ENCODE measurements at regions not wholly inside any gene's neighbourhood (a gene's known extent, or its start where the extent isn't known, plus 50 kb on each side); places are given as distances from the start of the nearest gene placed in this dataset.

DNA sequence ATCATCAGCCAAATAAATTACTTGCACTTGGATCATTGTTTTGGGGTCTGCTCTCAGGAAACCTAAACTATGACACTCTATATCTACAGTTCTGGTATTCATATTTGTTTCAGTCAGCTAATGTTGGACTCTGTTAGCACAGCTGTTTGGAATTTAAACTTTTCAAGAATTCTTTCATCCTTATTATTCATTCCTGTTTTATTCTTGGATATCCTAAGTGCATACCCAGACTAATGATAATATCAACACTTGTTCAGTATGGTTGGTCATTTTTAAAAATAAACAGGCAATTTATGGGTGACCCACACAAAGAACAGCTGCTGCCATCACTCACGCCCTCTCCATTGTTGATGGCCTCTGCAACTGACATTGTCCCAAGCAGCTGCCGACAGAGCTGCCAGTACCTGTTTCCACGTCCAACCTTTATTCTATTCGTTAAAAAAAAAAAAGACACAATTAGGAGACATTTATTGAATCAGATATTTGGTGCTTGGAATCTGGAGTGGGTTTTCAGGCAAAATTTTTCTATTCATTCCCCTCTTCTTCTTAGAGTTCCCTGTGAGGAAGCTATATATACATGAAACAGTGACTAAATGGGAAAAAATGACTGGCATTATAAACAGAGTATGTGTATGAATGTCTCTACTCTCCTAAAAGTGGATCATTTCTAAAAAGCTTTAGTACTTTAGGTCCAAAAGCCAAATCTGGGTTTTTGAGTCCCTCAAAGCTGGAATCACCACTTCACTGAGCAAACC lies 252.1 kb upstream of the NAV3 start:
- no CpG with 5 or more reads among the region's 4 CpGs for WGBS (ENCODE audit: insufficient coverage, insufficient read length)
- Histone ChIP-seq H3K4me1 (ENCODE audit: control insufficient read depth, insufficient read depth, low read length) (no peaks in the 10 kb centered on the region), H3K27ac (ENCODE audit: low read length) (no peak overlapping the region), H3K9me3 (ENCODE audit: control insufficient read depth, insufficient read depth, low read length) (no peaks in the 10 kb centered on the region), H3K36me3 (ENCODE audit: control insufficient read depth, insufficient read depth, low read length) (no peaks in the 10 kb centered on the region), H3K27me3 (ENCODE audit: control insufficient read depth, insufficient read depth, low read length) (no peaks in the 10 kb centered on the region), H3K4me3 (ENCODE audit: low read length) (no peak overlapping the region)
- no peak for DNase-seq (ENCODE audit: low read depth, low spot score)

DNA sequence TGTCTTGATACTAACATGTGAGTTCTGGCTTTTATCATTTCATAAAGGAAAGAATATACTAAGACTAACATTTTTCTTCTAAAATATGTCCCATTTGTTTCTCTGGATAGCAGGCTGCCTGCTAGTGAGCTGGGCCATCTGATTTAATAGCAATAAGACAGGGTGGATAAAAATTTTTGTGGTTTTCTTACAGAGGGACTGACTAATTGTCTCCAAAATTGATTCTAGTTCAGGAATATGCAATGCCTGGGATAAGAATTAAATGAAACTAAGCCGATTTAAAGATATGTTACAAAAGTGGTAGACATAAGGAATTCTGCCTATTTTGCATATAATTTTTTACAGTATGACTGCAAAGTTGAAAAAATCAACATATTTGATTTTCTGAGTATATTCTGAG lies 252.9 kb upstream of the NAV3 start:
- Histone ChIP-seq H3K36me3 (ENCODE audit: control insufficient read depth, insufficient read depth, low read length) (no peaks in the 10 kb centered on the region), H3K27me3 (ENCODE audit: control insufficient read depth, insufficient read depth, low read length) (no peaks in the 10 kb centered on the region), H3K9me3 (ENCODE audit: control insufficient read depth, insufficient read depth, low read length) (no peaks in the 10 kb centered on the region), H3K27ac (ENCODE audit: low read length) (no peak overlapping the region), H3K4me3 (ENCODE audit: low read length) (no peak overlapping the region), H3K4me1 (ENCODE audit: control insufficient read depth, insufficient read depth, low read length) (no peaks in the 10 kb centered on the region)
- no CpG with 5 or more reads among the region's 1 CpG for WGBS (ENCODE audit: insufficient coverage, insufficient read length)
- no peak for DNase-seq (ENCODE audit: low read depth, low spot score)

DNA sequence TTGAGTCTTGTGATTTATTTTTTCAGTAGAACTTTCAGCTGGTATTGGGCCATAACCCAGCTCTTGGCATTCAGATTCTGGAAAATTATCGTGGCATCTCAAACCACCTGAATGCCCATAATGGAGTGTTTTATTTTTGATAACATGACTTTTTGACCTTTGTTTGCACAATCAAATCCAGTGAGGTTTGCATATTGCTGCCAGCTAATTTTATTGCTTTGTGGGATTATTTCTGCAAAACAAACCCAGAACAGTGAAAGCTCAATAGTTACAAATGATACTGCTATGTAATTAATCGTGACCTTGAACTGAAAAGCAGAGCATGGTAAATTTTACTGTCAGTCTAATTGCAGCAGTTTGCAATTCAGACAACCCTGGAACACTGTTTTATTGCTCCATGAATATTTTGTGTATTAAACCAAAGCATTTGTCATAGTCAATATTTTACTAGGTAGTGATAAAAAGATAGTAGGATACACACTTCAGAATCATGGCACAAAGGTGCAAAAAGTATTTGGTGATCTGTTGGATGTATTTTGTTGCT lies 255.2 kb upstream of the NAV3 start:
- H3K9me3 ChIP-seq (ENCODE audit: control insufficient read depth, insufficient read depth, low read length), result no peaks in the 10 kb centered on the region
- H3K4me1 ChIP-seq (ENCODE audit: control insufficient read depth, insufficient read depth, low read length), result no peaks in the 10 kb centered on the region
- H3K36me3 ChIP-seq (ENCODE audit: control insufficient read depth, insufficient read depth, low read length), result no peaks in the 10 kb centered on the region
- WGBS (ENCODE audit: insufficient coverage, insufficient read length), result no CpG with 5 or more reads among the region's 2 CpGs
- no peak for DNase-seq (ENCODE audit: low read depth, low spot score)
- H3K27me3 ChIP-seq (ENCODE audit: control insufficient read depth, insufficient read depth, low read length), result no peaks in the 10 kb centered on the region
- no peak overlapping the region for H3K4me3 ChIP-seq (ENCODE audit: low read length)
- no peak overlapping the region for H3K27ac ChIP-seq (ENCODE audit: low read length)

DNA sequence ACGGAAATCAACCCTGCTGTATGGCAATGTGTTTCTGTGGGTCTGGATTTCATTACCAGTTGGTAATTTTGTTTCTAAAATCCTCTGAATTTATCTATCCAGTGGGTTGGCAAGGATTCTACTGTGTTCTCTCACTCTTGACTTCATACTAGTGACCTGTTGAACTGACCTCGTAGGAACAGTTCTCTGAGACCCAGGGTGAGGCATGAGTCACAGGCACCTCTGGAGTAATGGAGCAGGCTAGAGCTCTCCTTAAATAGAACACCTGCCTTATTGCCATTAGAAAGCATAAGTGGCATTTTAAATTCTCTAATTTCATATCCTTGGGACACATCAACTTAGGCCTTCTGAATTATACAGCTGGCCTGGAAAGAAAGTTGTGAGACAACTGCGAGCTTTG lies 258.3 kb upstream of the NAV3 start:
- H3K27ac ChIP-seq (ENCODE audit: low read length), result no peak overlapping the region
- no peaks in the 10 kb centered on the region for H3K27me3 ChIP-seq (ENCODE audit: control insufficient read depth, insufficient read depth, low read length)
- DNase-seq (ENCODE audit: low read depth, low spot score), result no peak
- H3K9me3 ChIP-seq (ENCODE audit: control insufficient read depth, insufficient read depth, low read length), result no peaks in the 10 kb centered on the region
- H3K4me1 ChIP-seq (ENCODE audit: control insufficient read depth, insufficient read depth, low read length), result no peaks in the 10 kb centered on the region
- H3K4me3 ChIP-seq (ENCODE audit: low read length), result no peak overlapping the region
- WGBS (ENCODE audit: insufficient coverage, insufficient read length), result no CpG with 5 or more reads among the region's 3 CpGs
- H3K36me3 ChIP-seq (ENCODE audit: control insufficient read depth, insufficient read depth, low read length), result no peaks in the 10 kb centered on the region

DNA sequence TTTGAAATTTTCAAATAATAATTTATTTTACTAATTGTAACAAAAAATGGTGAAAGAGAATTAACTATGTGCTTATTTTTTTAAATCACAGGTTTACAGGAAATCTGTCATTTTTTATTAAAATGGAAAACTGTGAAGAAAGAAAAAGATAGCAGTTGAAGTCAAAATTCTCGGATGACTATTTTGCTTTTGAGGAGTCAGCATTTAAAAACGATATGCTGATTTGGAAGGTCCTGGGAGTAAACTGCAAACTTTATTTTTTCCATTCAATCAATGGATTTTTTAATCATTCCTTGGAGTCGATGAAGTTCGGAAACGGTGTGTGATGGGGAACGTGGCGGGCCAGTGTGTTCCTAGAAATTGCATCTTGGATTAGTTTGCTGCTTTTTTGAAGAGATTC lies 258.9 kb upstream of the NAV3 start:
- no peak overlapping the region for H3K4me3 ChIP-seq (ENCODE audit: low read length)
- H3K27me3 ChIP-seq (ENCODE audit: control insufficient read depth, insufficient read depth, low read length), result no peaks in the 10 kb centered on the region
- H3K27ac ChIP-seq (ENCODE audit: low read length), result no peak overlapping the region
- DNase-seq (ENCODE audit: low read depth, low spot score), result no peak
- no peaks in the 10 kb centered on the region for H3K4me1 ChIP-seq (ENCODE audit: control insufficient read depth, insufficient read depth, low read length)
- WGBS (ENCODE audit: insufficient coverage, insufficient read length), result no CpG with 5 or more reads among the region's 7 CpGs
- no peaks in the 10 kb centered on the region for H3K9me3 ChIP-seq (ENCODE audit: control insufficient read depth, insufficient read depth, low read length)
- H3K36me3 ChIP-seq (ENCODE audit: control insufficient read depth, insufficient read depth, low read length), result no peaks in the 10 kb centered on the region

DNA sequence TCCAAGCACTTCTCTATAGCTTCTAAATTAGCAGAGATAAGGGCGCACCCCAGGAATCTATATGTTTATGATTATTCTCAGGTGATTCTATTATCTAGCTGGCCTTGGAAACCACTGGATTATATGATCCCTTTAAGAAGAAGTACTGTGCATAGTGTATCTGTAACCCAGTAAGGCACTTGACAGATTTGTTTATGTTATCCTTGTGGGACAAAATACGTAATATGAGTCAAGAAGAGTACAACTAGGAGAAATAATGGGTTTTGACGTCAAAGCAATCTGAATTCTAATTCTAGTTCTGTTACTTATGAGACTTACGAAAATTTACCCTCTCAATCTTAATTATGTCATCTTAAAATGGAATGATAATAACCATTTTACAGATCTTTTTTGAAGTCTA lies 259.6 kb upstream of the NAV3 start:
- H3K9me3 ChIP-seq (ENCODE audit: control insufficient read depth, insufficient read depth, low read length), result no peaks in the 10 kb centered on the region
- no CpG with 5 or more reads among the region's 4 CpGs for WGBS (ENCODE audit: insufficient coverage, insufficient read length)
- no peaks in the 10 kb centered on the region for H3K27me3 ChIP-seq (ENCODE audit: control insufficient read depth, insufficient read depth, low read length)

DNA sequence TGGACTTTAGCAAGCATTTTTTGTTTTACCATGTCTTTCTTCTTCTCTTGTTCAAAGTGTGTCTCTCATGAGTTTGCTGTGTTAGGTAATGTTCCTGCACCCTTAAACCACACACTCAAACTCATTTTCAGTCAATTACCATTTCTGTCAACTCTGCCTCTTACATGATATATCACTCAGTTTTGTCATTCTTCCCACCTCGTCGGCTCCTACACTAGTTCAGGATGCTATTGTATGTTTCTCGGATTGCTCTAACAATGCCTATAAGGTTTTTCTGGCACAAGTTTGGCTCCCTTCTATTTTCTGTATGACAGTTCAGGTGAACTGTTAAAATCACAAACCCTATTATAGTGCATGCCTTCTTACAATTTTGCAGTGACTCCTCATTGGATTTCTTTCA lies 260.8 kb upstream of the NAV3 start:
- no CpG with 5 or more reads among the region's 3 CpGs for WGBS (ENCODE audit: insufficient coverage, insufficient read length)
- Histone ChIP-seq H3K4me3 (ENCODE audit: low read length) (no peak overlapping the region), H3K27ac (ENCODE audit: low read length) (no peak overlapping the region), H3K4me1 (ENCODE audit: control insufficient read depth, insufficient read depth, low read length) (no peaks in the 10 kb centered on the region), H3K36me3 (ENCODE audit: control insufficient read depth, insufficient read depth, low read length) (no peaks in the 10 kb centered on the region), H3K9me3 (ENCODE audit: control insufficient read depth, insufficient read depth, low read length) (no peaks in the 10 kb centered on the region), H3K27me3 (ENCODE audit: control insufficient read depth, insufficient read depth, low read length) (no peaks in the 10 kb centered on the region)
- no peak for DNase-seq (ENCODE audit: low read depth, low spot score)

More for the DNA sequence above, 259.6 kb upstream of the NAV3 start:
- Histone ChIP-seq H3K4me1 (ENCODE audit: control insufficient read depth, insufficient read depth, low read length) (no peaks in the 10 kb centered on the region), H3K27ac (ENCODE audit: low read length) (no peak overlapping the region), H3K4me3 (ENCODE audit: low read length) (no peak overlapping the region), H3K36me3 (ENCODE audit: control insufficient read depth, insufficient read depth, low read length) (no peaks in the 10 kb centered on the region)
- no peak for DNase-seq (ENCODE audit: low read depth, low spot score)

DNA sequence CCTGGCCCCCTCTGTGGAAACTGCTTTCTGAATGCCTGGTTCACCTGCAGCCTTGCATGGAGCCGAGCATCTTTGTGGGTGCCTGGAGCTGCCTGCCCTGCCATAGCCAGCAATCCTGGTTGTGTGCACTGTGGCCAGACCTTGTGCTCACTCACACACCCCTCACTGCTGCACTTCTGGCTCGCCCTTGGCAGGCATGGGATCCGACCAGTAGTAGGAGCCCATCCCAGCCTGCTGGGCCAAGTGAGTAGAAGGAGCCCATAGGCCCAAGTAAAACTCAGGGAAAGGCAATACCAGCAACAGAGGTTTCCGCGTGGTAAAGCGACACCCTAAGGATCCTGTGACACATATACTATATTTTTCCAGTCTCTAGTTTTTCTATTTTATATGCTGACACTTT lies 270.0 kb upstream of the NAV3 start:
- Histone ChIP-seq H3K36me3 (ENCODE audit: control insufficient read depth, insufficient read depth, low read length) (no peaks in the 10 kb centered on the region), H3K27ac (ENCODE audit: low read length) (no peak overlapping the region), H3K9me3 (ENCODE audit: control insufficient read depth, insufficient read depth, low read length) (no peaks in the 10 kb centered on the region), H3K27me3 (ENCODE audit: control insufficient read depth, insufficient read depth, low read length) (no peaks in the 10 kb centered on the region), H3K4me1 (ENCODE audit: control insufficient read depth, insufficient read depth, low read length) (no peaks in the 10 kb centered on the region), H3K4me3 (ENCODE audit: low read length) (no peak overlapping the region)
- no peak for DNase-seq (ENCODE audit: low read depth, low spot score)
- no CpG with 5 or more reads among the region's 6 CpGs for WGBS (ENCODE audit: insufficient coverage, insufficient read length)

DNA sequence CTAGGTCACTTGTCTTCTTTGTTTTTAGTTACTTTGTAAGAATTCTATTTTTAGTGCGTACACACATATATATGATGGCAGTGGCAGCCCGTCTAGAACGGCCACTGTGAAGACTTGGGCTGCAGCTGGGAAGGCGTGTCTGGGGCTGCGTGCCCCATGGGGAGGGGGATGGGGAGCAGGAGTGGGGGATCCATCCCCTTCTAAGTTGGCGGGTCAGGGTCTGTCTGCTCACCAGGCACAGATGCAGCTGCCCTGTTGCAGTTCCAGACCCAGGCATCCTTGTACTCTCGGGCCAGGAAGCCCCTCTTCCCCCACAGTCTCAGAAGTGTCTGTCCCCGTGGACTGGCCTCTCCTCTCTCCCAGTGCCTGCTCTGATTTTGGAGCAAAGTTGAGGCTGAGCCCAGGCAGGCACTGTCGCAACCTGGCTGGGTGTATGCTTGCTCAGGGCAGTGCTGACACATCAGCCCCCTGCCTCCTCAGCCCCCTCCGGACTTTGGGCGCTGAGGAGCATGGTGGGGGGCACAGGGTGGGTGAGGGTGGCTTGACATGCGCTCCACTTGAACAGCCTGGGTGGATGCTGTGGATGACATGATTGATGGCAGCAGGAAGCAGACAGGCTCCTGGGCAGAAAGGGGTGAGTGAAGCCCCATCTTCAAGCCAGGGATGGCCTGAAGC lies 271.2 kb upstream of the NAV3 start:
- Histone ChIP-seq H3K4me3 (ENCODE audit: low read length) (no peak overlapping the region), H3K27ac (ENCODE audit: low read length) (no peak overlapping the region), H3K4me1 (ENCODE audit: control insufficient read depth, insufficient read depth, low read length) (no peaks in the 10 kb centered on the region), H3K36me3 (ENCODE audit: control insufficient read depth, insufficient read depth, low read length) (no peaks in the 10 kb centered on the region), H3K27me3 (ENCODE audit: control insufficient read depth, insufficient read depth, low read length) (no peaks in the 10 kb centered on the region), H3K9me3 (ENCODE audit: control insufficient read depth, insufficient read depth, low read length) (no peaks in the 10 kb centered on the region)
- no peak for DNase-seq (ENCODE audit: low read depth, low spot score)
- no CpG with 5 or more reads among the region's 12 CpGs for WGBS (ENCODE audit: insufficient coverage, insufficient read length)

DNA sequence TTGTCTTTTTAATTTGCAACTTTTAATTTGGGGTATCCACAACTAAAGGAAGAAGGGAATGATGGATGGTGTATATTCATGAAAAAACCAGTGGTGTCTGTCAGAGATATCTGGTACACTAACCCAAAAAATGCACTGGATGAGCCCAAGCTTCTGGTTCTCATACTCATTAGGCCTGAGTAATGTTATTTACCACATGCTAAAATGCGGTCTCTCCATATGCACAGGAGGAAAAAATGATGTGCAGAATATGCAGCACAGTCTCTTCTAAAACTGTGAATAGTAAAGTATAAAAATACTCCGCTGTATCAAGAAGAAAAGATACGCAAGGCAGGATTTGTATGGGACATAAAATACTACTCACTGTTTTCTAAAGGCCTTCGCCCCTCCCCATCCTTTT lies 275.6 kb upstream of the NAV3 start:
- H3K4me1 ChIP-seq (ENCODE audit: control insufficient read depth, insufficient read depth, low read length), result no peaks in the 10 kb centered on the region
- no peaks in the 10 kb centered on the region for H3K36me3 ChIP-seq (ENCODE audit: control insufficient read depth, insufficient read depth, low read length)
- no peak overlapping the region for H3K4me3 ChIP-seq (ENCODE audit: low read length)
- no CpG with 5 or more reads among the region's 4 CpGs for WGBS (ENCODE audit: insufficient coverage, insufficient read length)
- no peaks in the 10 kb centered on the region for H3K27me3 ChIP-seq (ENCODE audit: control insufficient read depth, insufficient read depth, low read length)
- H3K27ac ChIP-seq (ENCODE audit: low read length), result no peak overlapping the region
- DNase-seq (ENCODE audit: low read depth, low spot score), result no peak
- H3K9me3 ChIP-seq (ENCODE audit: control insufficient read depth, insufficient read depth, low read length), result no peaks in the 10 kb centered on the region
